HG02840 (cell line): ENCODE measurements at regions not wholly inside any gene's neighbourhood (a gene's known extent, or its start where the extent isn't known, plus 50 kb on each side); places are given as distances from the start of the nearest gene placed in this dataset.
A peak's percentile ranks its signal among the peaks of the same experiment; 100 is the strongest.
"Not testable (repeated sequence)": the region's sequence is repeated elsewhere in the genome, so short reads cannot be mapped to it uniquely, and the experiment has no call there.

Source experiments
- ATAC-seq: cut with Tn5 transposase; IDR thresholded peaks from one replicate; pipeline ENCODE4 v1.9.1; 2021; ENCODE audit warnings: mild to moderate bottlenecking, moderate library complexity, moderate number of reproducible peaks; ENCODE audit not compliant: unreplicated experiment, low FRiP score

- ATAC-seq, result no peak
Measured at GRCh38 chr14:53252141-53252540, 99.0 kb upstream of the DDHD1 start.

GRCh38 chr14:53249059-53249458 lies 95.9 kb upstream of the DDHD1 start:
- no peak for ATAC-seq

GRCh38 chr14:53247596-53248370 lies 94.7 kb upstream of the DDHD1 start:
- ATAC-seq, result no peak

- ATAC-seq, result not testable (repeated sequence)
Measured at GRCh38 chr14:53242898-53243297, 89.8 kb upstream of the DDHD1 start.

- no peak for ATAC-seq
Measured at GRCh38 chr14:53237488-53237887, 84.4 kb upstream of the DDHD1 start.

GRCh38 chr14:53236708-53237107 lies 83.6 kb upstream of the DDHD1 start:
- ATAC-seq, result no peak

- no peak for ATAC-seq
Measured at GRCh38 chr14:53231171-53231570, 78.0 kb upstream of the DDHD1 start.

GRCh38 chr14:53228966-53229365 lies 75.8 kb upstream of the DDHD1 start:
- no peak for ATAC-seq

GRCh38 chr14:53227154-53227718 lies 74.1 kb upstream of the DDHD1 start:
- no peak for ATAC-seq

GRCh38 chr14:53226553-53226952 lies 73.4 kb upstream of the DDHD1 start:
- no peak for ATAC-seq

GRCh38 chr14:53220914-53221313 lies 67.8 kb upstream of the DDHD1 start:
- ATAC-seq, result no peak

- ATAC-seq, result no peak
Measured at GRCh38 chr14:53218161-53218560, 65.0 kb upstream of the DDHD1 start.

GRCh38 chr14:53217316-53217994 lies 64.3 kb upstream of the DDHD1 start:
- peak; percentile 97 for ATAC-seq

- ATAC-seq, result not testable (repeated sequence)
Measured at GRCh38 chr14:53216955-53217315, 63.8 kb upstream of the DDHD1 start.

GRCh38 chr14:53216478-53216877 lies 63.4 kb upstream of the DDHD1 start:
- ATAC-seq, result not testable (repeated sequence)

GRCh38 chr14:53215101-53215500 lies 62.0 kb upstream of the DDHD1 start:
- ATAC-seq, result no peak

- ATAC-seq, result no peak
Measured at GRCh38 chr14:53214384-53214783, 61.3 kb upstream of the DDHD1 start.

- ATAC-seq, result no peak
Measured at GRCh38 chr14:53213761-53214160, 60.6 kb upstream of the DDHD1 start.

- no peak for ATAC-seq
Measured at GRCh38 chr14:53209370-53209769, 56.2 kb upstream of the DDHD1 start.
